Stimulated activated CD4-positive, alpha-beta T cell treated with anti-CD3 and anti-CD28 coated beads, Interleukin-12 subunit alpha, Interleukin-12 subunit beta, amount 100 ng/mL, for 4 hours (primary cell): ENCODE measurements at regions not wholly inside any gene's neighbourhood (a gene's known extent, or its start where the extent isn't known, plus 50 kb on each side); places are given as distances from the start of the nearest gene placed in this dataset.
"Not testable (repeated sequence)": the region's sequence is repeated elsewhere in the genome, so short reads cannot be mapped to it uniquely, and the experiment has no call there.

Source experiments
- DNase-seq: peaks from one replicate; pipeline ENCODE4 v3.0.0-alpha.2; 2020

DNA sequence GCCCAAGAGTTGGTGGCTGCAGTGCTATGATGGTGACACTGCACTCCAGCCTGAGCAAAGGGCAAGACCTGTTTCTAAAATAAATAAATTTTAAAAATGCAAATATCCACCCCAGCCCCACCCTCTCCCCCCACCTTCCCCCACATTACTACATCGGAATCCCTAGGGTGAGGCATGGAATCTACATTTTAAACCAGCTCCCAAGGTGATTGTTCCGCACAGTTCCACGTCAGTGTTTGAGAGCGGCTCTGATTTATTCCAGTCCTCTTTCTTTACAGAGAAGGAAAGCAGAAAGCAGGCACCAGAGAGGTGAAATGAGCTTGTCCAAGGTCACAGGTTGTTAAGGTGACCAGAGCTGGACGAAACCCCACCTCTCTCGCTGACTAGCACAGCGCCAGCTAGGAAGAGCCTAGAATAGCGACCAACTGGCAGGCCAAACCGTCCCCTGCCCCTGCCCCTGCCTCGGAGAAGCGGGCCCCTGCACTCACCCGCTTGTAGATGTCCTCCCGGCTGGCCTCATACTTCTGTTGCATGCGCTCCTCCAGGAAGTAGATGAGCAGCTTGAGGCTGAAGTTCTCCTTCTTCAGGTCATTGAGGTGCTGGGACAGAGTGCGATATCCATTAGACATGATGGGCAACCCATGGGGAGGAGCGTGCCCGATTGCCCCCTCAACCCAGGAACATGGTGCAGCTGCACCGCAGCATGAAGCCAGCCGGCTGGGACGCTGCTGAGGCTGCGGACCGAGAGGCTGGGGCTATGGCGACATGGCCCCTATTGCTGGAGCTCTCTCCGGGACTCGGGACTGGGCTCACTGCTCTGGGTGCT lies 103.7 kb upstream of the NBPF26 start:
- not testable (repeated sequence) for DNase-seq

GRCh38 chr1:120620693-120620969 lies 103.1 kb upstream of the NBPF26 start:
- not testable (repeated sequence) for DNase-seq

- not testable (repeated sequence) for DNase-seq
Observed at GRCh38 chr1:120621278-120621677, 102.5 kb upstream of the NBPF26 start.

DNA sequence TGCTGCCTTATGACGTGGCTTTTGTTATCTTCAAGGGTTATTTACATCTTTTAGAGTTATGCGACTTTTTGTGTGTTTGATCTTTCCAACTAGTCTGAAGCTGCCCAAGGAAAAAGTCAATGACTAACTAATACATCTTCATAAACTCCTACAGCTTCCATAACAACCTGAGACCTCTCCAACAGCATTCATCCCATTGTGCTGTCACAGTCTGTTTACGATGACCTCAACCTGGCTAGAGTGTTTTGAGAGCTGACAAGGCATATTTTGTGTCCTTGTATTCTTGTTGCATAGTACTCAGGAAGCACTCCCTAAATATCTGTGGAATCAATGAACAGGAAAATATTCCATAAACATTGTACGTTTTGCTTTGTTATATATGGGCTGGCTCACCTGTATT lies 100.2 kb upstream of the NBPF26 start:
- not testable (repeated sequence) for DNase-seq

DNA sequence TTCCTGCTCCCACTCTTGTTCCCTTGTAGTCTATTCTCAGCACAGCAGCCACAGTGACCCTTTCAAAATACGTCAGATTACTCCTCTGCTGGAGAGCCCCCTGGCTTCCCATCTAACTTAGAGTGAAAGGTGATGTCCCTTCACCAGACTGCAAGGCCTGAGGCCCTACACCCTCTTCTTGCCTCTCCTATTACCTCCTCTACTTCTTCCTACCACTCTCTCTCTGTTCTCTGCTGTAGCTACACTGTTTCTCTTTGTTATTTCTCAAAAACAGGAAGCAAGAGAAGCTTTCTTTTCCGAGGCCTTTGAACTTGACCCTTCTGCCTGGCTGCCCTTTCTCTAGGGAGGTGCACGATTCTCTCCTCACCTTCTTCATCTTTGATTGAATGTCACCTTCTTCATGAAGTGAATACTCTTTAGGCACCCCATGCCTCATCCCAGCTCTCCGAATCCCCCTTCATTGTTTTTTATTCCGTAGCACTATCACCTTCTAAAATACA lies 99.1 kb upstream of the NBPF26 start:
- not testable (repeated sequence) for DNase-seq

- not testable (repeated sequence) for DNase-seq
Observed at GRCh38 chr1:120629832-120630455, 93.8 kb upstream of the NBPF26 start.

- DNase-seq, result not testable (repeated sequence)
Observed at GRCh38 chr1:120634816-120635806, 88.6 kb upstream of the NBPF26 start.

DNA sequence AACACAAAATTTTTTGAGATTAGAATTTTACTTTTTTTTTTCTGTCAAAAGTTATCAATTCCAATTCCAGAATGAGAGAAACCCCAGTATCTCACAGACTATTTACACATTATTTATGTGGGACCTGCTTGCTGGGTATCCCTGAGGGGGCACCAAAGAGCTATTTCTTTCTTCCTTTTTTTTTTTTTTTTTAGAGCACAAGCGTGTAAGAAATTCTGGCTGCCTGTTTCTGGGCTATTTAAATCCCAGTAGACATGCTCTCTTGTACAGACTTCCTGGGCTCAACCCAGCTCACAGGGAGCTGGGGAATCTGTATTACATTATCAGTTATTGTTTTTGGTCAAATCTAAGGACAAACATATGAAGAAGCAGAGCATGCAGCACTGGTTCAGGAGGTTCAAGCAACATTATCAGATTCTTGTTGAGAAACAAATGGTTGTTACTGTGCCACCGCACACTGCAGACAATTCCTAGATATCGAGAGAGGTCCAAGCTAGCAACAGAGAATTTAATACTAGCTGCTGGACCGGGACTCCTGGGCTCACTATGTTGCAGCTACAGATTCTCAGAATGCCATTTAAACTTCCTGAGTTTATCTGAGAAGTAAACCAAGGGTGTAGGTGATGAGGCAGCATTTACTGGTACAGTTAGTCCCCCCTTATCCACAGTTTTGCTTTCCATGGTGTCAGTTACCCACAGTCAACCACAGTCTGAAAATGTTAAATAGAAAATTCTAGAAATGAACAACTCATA lies 83.3 kb upstream of the NBPF26 start:
- not testable (repeated sequence) for DNase-seq

DNA sequence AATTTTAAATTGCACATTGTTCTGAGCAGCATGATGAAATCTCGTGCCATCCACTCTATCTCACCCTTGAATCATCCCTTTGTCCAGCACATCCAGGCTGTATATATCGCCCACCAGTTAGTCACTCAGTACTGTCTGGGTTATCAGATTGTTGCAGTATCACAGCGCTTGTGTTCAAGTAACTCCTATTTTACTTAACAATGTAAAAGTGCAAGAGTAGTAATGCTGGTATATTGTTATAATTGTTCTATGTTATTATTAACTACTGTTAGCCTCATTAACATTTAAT lies 82.8 kb upstream of the NBPF26 start:
- not testable (repeated sequence) for DNase-seq

DNA sequence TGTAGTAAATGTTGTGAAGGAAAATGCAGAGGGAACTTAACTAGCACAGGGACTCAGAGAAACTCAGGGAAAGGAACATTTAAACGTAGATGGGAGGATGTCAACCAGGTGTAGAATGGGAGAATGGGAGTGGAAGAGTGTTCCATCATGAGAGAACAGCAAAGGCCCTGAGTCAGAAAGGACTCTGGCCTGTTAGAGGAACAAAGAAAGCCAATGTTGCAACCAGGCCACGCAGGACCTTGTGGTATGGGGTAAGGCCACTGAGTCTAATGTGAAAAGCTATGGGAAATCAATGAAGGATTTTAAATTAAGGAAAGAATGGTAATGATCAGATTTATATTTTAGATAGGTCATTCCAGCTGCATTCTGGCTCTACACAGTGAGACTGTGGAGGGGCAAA lies 76.6 kb upstream of the NBPF26 start:
- DNase-seq, result not testable (repeated sequence)

- DNase-seq, result not testable (repeated sequence)
Observed at GRCh38 chr1:120648915-120649623, 74.7 kb upstream of the NBPF26 start.

- not testable (repeated sequence) for DNase-seq
Observed at GRCh38 chr1:120649730-120650129, 74.0 kb upstream of the NBPF26 start.

DNA sequence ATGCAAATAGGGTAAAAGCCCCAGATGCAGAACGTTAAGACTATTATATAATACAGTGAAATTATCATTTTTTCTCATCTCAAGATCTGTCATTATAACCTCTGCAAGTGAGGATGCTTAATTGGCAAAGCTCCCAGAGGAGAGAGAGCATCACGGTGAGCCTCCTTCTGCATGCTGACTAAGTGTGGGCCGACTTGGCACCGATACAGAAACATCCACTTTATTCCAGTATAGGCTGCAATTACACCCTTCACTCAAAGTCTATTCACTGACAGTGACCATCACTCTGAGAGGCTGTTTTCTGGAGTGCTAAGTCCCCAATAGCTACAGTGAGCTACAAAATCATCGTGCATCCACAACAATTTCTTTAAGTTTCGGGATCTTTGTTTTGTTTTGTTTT lies 69.6 kb upstream of the NBPF26 start:
- not testable (repeated sequence) for DNase-seq

DNA sequence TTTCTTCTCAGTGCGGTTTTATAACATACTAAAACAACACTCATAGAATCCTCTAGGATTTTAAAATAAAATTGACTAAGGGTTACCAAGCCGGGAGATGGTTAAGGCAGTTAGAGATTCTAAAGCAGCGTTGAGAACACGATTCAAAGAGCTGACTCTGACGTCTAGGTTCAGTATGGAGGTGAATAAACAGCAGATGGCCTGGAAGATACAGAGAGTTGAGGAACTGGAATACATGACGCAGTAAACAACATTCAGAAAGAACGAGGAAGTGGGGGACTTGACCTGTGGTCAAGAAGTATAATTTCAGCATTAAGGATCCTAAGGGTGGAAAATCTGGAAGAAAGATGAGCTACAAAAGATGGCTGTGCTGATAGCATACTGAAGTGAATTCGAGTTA lies 68.4 kb upstream of the NBPF26 start:
- DNase-seq, result not testable (repeated sequence)

GRCh38 chr1:120656116-120656515 lies 67.6 kb upstream of the NBPF26 start:
- not testable (repeated sequence) for DNase-seq

DNA sequence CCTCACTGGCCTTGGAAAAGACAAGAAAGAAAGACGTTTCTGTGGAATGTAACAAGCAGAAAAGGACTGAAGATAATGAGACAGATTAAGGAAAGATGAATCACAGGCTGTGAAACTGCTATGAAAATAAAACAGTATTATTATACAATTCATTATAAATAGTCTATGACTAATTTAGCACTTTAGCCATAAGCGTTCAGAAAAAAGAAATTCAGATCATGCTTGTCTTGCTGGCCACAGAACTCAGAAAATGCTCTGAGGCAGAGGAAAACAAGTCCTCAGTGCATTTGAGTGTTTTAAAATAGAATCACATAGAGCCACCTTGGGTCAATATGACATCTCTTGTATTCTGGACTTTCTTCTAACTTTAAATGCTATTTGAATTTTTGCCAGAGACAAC lies 65.9 kb upstream of the NBPF26 start:
- not testable (repeated sequence) for DNase-seq

- DNase-seq, result not testable (repeated sequence)
Observed at GRCh38 chr1:120658622-120659021, 65.1 kb upstream of the NBPF26 start.

DNA sequence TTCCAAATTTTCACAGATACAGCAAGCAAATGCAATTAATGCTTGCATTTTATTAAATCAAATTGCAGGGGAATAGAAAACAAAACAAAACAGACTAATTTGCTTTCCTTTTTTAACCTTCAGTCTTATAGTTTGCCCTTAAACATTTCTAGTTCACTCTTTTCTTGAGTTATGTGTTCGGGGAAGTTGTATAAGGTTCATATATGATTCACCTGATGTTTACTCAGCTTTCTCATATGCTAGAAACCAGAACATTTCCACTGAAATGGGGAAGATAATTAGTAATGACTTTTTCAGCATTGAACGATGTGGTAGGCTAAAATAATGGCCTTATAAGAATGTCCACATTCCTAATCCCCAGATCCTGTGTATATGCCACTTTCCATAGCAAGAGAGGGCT lies 64.6 kb upstream of the NBPF26 start:
- DNase-seq, result not testable (repeated sequence)

DNA sequence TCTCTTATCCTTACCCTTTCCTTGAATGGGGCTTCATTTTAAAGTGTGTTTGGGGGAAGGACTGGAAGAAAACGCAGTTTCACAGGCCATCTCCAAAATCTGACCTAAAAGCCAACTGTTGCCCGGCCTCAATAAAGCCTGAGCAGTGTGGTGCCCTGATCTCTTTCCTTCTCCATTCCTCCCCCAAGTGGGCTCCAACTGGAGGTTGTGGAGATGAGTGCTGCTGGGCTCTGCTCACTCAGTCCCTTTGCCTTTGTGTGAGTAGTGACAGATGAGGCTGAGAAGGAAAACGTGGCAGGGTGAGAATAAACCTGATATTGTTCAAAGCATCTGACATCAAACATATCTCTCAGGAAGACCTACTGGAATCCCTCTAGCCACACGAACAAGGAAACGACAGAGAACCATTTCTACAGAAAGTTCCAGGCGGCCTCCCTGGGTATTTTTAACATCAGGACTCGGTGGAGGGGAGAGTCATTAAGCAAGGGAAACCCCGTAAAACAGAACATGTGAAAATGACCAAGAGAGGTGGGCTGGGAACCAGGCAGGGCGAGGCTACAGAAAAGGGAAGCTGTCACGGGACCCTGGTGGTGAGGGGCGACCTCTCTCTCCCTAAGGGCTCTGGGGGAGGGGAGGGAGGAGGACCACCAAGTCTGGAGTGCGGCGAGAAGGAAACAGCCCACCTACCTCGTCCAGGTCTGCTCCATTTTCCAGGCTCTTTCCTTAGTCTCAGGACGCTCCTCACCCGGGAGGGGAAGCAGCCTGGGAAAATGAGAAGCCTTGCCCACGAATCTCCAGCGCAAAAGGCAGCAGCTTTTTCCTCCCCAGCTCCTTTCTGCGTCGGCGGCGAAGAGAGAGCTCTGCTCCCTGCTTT lies 59.1 kb upstream of the NBPF26 start:
- not testable (repeated sequence) for DNase-seq

DNA sequence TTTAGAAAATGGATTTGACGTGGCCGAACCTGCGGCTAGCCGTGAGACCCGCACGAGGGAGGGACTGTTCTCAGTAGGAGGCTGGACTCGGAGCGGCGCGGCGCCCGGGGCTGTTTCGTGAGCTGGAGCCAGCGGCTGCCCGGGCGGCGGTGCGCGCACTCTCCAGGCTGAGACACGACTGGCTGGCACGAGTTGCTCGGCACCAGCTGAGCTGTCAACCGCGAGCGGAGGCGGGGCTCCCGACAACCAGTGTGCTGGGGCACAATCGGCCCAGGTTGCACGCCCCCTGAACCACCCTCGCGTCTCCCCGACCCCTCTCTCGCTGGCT lies 58.5 kb upstream of the NBPF26 start:
- DNase-seq, result not testable (repeated sequence)

DNA sequence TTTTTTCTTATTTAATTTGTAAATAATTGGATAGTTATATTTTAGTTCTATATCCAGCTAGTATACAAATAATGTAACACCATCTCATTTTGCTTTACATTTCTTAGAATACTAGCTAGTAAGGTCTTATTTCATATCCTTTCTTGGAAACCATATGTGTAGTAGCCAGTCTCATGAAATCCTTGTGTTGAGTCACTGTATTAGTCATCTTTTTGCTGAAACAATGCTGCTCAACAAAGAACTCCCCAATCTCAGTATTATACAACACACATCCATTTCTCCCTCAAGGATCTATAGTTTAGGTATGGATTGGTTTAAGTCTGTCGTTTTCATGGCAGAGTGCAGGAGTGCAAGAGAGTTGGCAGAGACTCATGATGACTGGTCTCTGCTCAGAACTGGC lies 55.6 kb upstream of the NBPF26 start:
- not testable (repeated sequence) for DNase-seq
